ENCODE measurements at regions not wholly inside any gene's neighbourhood (a gene's known extent, or its start where the extent isn't known, plus 50 kb on each side); places are given as distances from the start of the nearest gene placed in this dataset.
"Not testable (repeated sequence)": the region's sequence is repeated elsewhere in the genome, so short reads cannot be mapped to it uniquely, and the experiment has no call there.

GRCh38 chr7:79594671-79595070 is 141.2 kb upstream of the MAGI2 start:
- DNase-seq (ENCODE audit: low spot score in 2 of 2); FAIRE-seq: not testable (repeated sequence)

- no peak for FAIRE-seq
These were observed 140.4 kb upstream of the MAGI2 start for GRCh38 chr7:79593866-79594301.

GRCh38 chr7:79590916-79591623 is 137.6 kb upstream of the MAGI2 start:
- no peak for FAIRE-seq
- DNase-seq (ENCODE audit: low spot score in 2 of 2): no peak

More at GRCh38 chr7:79593866-79594301, 140.4 kb upstream of the MAGI2 start:
- DNase-seq (ENCODE audit: low spot score in 2 of 2): no peak

DNA sequence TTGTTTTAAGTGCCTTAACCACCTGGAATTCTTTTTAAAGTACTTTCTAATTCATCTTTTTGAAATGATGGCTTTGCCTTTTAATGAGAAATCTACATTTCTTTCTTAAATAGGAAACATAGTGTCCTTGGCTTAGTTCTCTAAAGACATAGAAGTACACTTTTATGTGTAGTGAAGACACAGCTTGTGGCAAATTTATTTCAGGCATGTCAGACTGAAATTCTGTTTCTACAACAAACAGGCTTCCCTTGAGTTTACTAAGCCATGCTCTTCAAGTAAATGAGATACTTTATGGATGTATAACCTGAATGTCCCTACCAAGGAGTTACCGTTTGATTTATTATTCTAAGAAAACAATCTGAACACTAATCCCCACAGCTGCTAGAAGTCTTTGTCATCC is 136.9 kb upstream of the MAGI2 start:
- DNase-seq (ENCODE audit: low spot score in 2 of 2) (no peak), FAIRE-seq (no peak)

- DNase-seq (ENCODE audit: low spot score in 2 of 2) (no peak), FAIRE-seq (no peak)
These were observed 117.4 kb upstream of the MAGI2 start for GRCh38 chr7:79570903-79571302.

DNA sequence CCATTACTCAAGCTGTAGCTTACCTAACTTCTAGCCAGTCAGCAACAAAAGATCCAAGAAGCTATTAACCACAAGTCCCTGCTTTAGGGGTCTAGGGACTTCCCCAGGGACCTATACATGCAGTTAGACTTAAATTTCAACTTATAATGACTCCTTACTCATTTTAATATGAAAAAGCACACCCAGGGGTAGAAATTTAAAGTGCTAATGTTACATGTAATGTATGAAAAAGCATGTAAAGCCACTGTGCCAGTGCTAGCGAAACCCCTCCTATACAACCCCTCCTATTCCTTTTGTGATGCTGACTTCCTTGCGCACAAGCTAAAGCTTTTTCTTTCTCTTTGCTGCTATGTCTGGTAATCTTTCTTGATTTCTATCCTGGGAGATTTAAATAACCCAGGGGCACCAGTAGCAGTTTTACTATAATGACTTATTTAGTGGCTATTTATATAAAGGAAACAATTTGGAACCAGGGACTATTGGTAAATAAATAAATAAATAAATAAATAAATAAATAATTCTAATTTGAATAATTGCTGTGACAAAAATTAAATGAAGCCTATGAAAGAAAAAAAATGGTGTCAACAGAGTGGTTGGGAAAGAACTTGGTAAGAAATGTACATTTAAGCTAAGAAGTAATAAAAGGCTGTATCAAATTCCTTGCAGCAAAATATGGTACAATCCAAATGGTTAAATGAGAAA is 110.5 kb upstream of the MAGI2 start:
- DNase-seq (ENCODE audit: low spot score in 2 of 2) (no peak), FAIRE-seq (no peak)

DNA sequence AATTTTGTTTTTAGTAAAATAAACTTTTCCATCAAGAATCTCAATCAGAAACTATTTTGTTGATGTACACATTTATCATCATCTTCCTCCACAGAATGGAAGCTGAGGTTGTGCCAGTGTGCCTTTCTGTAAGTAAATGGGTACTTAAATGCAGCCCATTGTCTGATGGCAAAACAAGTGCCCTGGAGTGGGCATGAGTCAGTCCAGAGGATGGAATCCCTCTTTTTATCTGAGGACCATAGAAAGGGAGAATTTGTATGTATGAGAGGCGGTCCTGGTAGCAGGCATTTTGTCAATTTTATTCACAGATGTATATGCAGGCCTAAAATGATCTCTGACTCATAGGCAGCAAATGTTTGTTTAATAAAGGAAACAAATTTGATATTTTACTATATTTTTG is 102.1 kb upstream of the MAGI2 start:
- no peak for DNase-seq (ENCODE audit: low spot score in 2 of 2)
- FAIRE-seq: no peak

DNA sequence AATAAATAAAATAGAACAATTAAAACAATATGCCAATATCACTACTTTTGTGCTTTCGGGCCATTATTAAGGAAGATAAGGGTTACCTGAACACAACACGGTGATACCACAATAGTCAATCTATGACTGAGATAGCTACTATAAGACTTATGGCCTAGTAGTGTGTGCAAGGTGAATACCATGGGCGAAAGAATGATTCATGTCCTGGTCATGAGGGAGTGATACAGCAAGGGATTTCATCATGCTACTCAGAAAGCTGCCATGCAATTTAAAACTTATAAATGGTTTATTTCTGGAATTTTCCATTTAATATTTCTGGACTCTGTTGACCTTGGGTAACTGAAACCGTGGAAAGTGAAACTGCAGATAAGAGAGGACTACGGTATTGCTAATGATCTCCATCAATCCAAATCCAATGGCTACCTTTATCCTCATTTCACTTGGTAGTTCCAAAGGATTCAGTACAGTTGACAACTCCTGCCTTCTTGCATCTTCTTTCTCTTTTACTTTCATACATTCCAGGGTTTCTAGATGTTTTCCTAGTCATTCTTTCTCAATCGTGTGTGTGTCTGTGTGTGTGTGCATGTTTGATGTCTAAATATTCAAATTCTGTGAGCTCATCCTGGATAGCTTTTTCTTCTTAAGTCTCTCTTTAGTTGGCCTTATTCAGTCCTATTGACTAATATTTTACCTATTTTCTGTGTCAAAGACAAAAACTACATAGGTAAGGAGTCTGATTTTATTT is 100.5 kb upstream of the MAGI2 start:
- FAIRE-seq (no peak), DNase-seq (ENCODE audit: low spot score in 2 of 2) (no peak)

GRCh38 chr7:79552463-79552862 is 99.0 kb upstream of the MAGI2 start:
- DNase-seq (ENCODE audit: low spot score in 2 of 2): no peak

DNA sequence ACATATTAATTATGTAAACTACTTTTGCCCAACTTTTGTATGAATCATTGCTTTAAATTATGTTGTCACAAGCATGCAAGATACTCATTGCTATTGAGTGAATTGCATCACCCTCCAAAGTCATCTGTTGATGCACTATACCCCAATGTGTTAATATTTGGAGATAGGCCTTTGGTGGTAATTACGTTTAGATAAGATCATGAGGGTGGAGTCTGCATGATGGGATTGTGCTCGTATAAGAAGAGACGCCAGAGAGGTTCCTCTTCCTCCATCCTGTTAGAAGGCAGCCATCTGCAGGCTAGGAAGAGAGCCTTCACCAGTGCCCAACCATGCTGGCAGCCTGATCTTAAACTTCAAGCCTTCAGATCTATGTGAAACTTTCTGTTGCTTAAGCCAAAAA is 95.3 kb upstream of the MAGI2 start:
- DNase-seq (ENCODE audit: low spot score in 2 of 2) (no peak), FAIRE-seq (no peak)

More at GRCh38 chr7:79552463-79552862, 99.0 kb upstream of the MAGI2 start:
- FAIRE-seq: peak; percentile 90

DNA sequence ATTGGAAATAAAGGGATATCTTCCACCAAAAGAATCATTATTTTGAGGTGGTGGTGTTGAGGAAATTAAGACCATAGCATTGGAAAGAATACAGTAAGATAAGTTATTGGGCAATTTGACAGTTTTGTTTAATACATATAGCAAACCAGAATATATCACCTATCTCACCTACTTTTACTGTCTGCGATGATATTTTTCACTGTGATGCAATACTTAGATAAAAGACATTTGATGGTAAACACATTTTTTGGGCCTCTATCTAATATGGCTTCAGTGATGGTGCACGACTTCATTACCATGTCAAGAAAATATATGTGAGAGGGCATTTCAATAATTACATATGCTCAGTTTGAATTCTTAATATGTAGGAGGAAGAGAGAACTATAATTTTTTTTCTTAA is 93.7 kb upstream of the MAGI2 start:
- DNase-seq (ENCODE audit: low spot score in 2 of 2) (no peak), FAIRE-seq (no peak)

DNA sequence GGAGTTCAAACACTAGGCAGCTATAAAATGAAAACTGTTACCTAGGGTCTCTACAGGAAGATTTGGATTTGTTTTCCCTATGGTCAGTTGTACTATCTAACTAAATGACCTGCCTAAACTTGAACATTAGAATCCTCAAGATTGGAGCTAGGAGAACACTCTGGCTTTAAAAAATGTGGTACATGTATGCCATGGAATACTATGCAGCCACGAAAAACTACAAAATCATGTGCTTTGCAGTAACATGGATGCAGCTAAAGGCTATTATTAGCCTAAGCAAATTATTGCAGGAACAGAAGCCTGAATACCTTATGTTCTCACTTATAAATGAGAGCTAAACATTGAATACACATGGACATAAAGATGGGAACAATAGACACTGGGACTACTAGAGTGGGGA is 87.1 kb upstream of the MAGI2 start:
- no peak for DNase-seq (ENCODE audit: low spot score in 2 of 2)
- no peak for FAIRE-seq

- DNase-seq (ENCODE audit: low spot score in 2 of 2) (no peak), FAIRE-seq (no peak)
These were observed 80.7 kb upstream of the MAGI2 start for GRCh38 chr7:79534128-79534527.

- FAIRE-seq (no peak), DNase-seq (ENCODE audit: low spot score in 2 of 2) (no peak)
These were observed 78.6 kb upstream of the MAGI2 start for GRCh38 chr7:79531905-79532664.

DNA sequence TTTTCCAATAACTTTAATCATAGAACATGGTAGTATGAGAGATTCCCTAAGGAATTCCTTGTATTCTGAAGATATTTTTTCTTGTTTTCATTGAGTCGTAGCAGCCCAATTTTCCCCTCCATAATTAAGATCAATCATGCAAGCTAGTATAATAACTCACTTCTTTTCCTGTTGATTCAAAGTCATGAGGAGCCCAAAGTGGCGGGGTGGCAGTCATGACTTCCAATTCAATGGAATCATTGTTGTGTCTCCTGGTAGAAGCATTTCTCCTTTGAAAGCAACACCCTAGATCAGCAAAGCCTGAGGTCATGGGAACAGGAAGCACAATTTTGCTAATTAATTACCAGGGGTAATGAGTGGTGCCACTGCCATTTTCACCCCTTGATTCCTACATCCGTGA is 77.6 kb upstream of the MAGI2 start:
- FAIRE-seq (no peak), DNase-seq (ENCODE audit: low spot score in 2 of 2) (no peak)

- DNase-seq (ENCODE audit: low spot score in 2 of 2) (no peak), FAIRE-seq (no peak)
These were observed 76.4 kb upstream of the MAGI2 start for GRCh38 chr7:79529881-79530235.

DNA sequence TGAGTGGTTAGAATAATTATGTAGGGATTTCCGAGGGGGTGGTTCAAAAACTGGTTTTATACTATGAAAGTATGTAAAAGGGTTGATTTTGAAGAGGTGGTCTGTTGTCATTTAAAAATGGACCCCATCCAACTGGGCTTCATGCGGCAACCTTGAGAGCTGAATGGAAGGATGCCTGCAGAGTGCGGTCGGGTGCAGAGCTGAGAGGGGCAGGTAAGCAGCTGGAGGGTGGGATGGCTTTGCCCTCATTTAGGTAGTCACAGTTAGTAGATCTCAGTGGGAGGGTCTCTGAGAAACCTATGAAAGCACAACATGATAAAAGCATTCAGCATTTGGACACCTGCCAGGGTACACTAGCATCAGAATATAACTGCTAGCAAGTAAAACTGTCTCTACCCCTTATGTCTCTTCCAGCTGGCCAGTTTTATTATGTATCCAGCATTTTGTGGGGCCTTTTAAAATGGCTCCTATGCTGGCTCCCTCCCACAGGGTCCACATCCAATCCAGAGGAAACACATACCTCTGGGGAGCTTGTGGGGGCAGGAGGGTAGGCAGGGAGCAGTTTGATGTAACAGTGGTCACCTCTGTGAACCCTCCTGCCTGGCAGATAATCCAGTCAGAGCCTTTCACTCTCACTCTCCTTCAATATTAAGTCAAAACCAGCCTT is 75.9 kb upstream of the MAGI2 start:
- FAIRE-seq (no peak), DNase-seq (ENCODE audit: low spot score in 2 of 2) (no peak)

GRCh38 chr7:79528421-79528820 is 75.0 kb upstream of the MAGI2 start:
- DNase-seq (ENCODE audit: low spot score in 2 of 2) (no peak), FAIRE-seq (no peak)

GRCh38 chr7:79524048-79524447 is 70.6 kb upstream of the MAGI2 start:
- no peak for DNase-seq (ENCODE audit: low spot score in 2 of 2)
- FAIRE-seq: no peak

GRCh38 chr7:79523436-79523835 is 70.0 kb upstream of the MAGI2 start:
- DNase-seq (ENCODE audit: low spot score in 2 of 2) (no peak), FAIRE-seq (no peak)

All from frontal cortex (tissue), 3 donors.